ENCODE measurements at regions not wholly inside any gene's neighbourhood (a gene's known extent, or its start where the extent isn't known, plus 50 kb on each side); places are given as distances from the start of the nearest gene placed in this dataset.

DNA sequence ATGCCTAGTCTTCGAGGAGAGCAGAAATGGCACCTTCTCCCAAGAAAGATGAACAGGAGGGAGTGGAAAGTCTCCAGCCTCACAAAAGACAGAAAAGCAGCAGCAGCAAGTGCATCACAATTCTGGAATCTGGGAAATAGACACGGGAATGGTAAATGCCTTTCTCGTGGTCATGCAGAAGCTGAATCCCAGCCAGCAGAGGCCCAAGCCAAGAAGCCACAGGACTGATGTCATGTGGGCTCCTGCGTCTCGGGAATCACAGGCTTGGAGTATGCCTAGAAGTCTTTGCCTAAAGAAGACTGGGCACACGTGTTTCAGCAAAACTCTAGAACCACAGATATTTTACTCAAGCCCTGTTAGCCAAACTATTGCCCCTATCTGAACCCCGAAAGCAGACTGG lies 260.3 kb upstream of the PLD5 start:
- TF ChIP-seq, protein P1, sequence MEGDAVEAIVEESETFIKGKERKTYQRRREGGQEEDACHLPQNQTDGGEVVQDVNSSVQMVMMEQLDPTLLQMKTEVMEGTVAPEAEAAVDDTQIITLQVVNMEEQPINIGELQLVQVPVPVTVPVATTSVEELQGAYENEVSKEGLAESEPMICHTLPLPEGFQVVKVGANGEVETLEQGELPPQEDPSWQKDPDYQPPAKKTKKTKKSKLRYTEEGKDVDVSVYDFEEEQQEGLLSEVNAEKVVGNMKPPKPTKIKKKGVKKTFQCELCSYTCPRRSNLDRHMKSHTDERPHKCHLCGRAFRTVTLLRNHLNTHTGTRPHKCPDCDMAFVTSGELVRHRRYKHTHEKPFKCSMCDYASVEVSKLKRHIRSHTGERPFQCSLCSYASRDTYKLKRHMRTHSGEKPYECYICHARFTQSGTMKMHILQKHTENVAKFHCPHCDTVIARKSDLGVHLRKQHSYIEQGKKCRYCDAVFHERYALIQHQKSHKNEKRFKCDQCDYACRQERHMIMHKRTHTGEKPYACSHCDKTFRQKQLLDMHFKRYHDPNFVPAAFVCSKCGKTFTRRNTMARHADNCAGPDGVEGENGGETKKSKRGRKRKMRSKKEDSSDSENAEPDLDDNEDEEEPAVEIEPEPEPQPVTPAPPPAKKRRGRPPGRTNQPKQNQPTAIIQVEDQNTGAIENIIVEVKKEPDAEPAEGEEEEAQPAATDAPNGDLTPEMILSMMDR (conservative IDR thresholded peaks at IDR 0.05; ENCODE audit: low read depth in 2 of 2): no peak
- TF ChIP-seq EZH2 (IDR thresholded peaks at IDR 0.05; ENCODE audit: low read depth, unreplicated experiment): no peak
- TF ChIP-seq, protein P2, sequence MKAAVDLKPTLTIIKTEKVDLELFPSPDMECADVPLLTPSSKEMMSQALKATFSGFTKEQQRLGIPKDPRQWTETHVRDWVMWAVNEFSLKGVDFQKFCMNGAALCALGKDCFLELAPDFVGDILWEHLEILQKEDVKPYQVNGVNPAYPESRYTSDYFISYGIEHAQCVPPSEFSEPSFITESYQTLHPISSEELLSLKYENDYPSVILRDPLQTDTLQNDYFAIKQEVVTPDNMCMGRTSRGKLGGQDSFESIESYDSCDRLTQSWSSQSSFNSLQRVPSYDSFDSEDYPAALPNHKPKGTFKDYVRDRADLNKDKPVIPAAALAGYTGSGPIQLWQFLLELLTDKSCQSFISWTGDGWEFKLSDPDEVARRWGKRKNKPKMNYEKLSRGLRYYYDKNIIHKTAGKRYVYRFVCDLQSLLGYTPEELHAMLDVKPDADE (IDR thresholded peaks at IDR 0.05): no peak
- no peak for TF ChIP-seq POLR2AphosphoS5 (IDR thresholded peaks at IDR 0.05; ENCODE audit: low read depth)
- no peak for TF ChIP-seq REST (IDR thresholded peaks at IDR 0.05; ENCODE audit: unreplicated experiment)

Data from GM23338 (cell line).